IPS-20b (cell line): ENCODE measurements at regions not wholly inside any gene's neighbourhood (a gene's known extent, or its start where the extent isn't known, plus 50 kb on each side); places are given as distances from the start of the nearest gene placed in this dataset.
"Not testable (repeated sequence)": the region's sequence is repeated elsewhere in the genome, so short reads cannot be mapped to it uniquely, and the experiment has no call there.

Source experiments
- H3K27ac ChIP-seq: one replicate; pipeline ENCODE4 v1.5.1; 2013; ENCODE audit warnings: low read length
- H3K27me3 ChIP-seq: 2 replicates; pipeline ENCODE4 v1.6.1; 2013; ENCODE audit warnings: mild to moderate bottlenecking, low read length, inconsistent platforms; ENCODE audit not compliant: insufficient read depth
- H3K36me3 ChIP-seq: 2 replicates; pipeline ENCODE4 v1.6.1; 2013; ENCODE audit warnings: low read depth, mild to moderate bottlenecking, inconsistent platforms, low read length, moderate library complexity; ENCODE audit not compliant: insufficient read depth
- H3K4me1 ChIP-seq: 2 replicates; pipeline ENCODE4 v1.6.1; 2013; ENCODE audit warnings: mild to moderate bottlenecking, control low read depth, inconsistent platforms, low read length, moderate library complexity; ENCODE audit not compliant: insufficient read depth
- H3K4me3 ChIP-seq: 2 replicates; pipeline ENCODE4 v1.5.1; 2013; ENCODE audit warnings: mild to moderate bottlenecking, low read length, inconsistent platforms
- H3K9ac ChIP-seq: 2 replicates; pipeline ENCODE4 v1.6.1; 2013; ENCODE audit warnings: low read depth, mild to moderate bottlenecking, inconsistent platforms, low read length, moderate library complexity
- H3K9me3 ChIP-seq: 2 replicates; pipeline ENCODE4 v1.6.1; 2013; ENCODE audit warnings: mild to moderate bottlenecking, low read depth, low read length, inconsistent platforms; ENCODE audit not compliant: insufficient read depth

DNA sequence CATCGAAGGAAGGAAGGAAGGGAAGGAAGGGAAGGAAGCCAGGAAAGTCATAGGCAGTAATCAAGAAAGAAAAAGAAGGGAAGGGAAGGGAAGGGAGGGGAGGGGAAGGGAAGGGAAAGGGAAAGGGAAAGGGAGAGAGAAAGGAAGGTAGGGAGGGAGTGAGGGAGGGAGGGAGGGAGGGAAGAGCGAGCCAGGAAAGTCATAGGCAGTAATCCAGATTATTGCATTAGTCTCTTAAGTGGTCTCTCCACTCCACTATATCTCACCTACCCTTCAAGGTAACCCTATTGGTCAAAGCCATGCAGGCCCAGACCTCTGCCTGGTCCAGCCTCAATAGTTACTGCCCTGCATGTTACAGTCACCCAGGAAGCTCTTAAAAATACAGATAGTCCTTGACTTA lies 106.2 kb upstream of the RAP2B start:
- Histone ChIP-seq H3K27me3 (no peaks in the 10 kb centered on the region), H3K9me3 (no peaks in the 10 kb centered on the region), H3K4me3 (no peak overlapping the region), H3K36me3 (no peaks in the 10 kb centered on the region), H3K9ac (no peak overlapping the region), H3K27ac (no peak overlapping the region), H3K4me1 (no peaks in the 10 kb centered on the region)

DNA sequence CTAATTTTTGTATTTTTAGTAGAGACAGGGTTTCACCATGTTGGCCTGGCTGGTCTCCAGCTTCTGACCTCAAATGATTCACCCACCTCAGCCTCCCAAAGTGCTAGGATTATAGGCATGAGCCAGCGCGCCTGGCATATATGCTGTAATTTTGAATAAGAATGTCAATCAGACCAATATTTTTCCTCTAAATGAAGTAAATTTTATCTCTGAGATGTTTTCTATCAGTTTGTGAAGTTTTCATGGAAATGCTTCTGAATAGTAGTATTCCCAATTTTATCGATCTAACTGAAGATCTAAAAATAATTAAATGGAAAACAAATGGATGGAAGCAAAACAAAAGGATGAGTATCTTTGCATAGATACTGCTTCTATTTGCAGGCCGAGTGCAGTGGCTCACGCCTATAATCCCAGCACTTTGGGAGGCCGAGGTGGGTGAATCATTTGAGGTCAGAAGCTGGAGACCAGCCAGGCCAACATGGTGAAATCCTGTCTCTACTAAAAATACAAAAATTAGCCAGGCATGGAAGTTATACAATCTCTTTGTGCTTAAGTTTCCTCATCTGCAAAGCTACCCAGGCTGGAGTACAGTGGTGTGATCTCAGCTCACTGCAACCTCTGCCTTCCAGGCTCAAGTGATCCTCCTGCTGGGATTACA lies 103.9 kb upstream of the RAP2B start:
- H3K36me3 ChIP-seq, H3K4me1 ChIP-seq, H3K9me3 ChIP-seq, H3K27ac ChIP-seq, H3K9ac ChIP-seq, H3K4me3 ChIP-seq, H3K27me3 ChIP-seq: not testable (repeated sequence)

DNA sequence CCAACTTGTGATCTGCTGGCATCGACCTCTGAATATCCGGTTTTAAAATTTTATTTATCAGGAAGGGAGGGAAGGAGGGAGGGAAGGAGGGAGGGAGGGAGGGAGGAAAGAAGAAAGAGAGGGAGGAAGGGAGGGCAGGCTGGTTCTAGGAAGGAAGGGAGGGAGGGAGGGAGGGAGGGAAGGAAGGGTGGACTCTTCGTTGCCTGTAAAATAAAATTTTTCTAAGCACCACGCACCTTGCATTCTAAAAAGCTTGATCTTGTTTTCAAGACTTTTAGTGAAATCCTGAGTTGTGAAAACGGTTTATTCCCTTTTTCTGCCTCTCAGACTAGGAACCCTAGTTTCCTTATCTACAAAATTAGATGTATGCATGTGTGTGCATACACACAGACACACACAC lies 101.7 kb upstream of the RAP2B start:
- no peaks in the 10 kb centered on the region for H3K4me1 ChIP-seq
- H3K27me3 ChIP-seq, result no peaks in the 10 kb centered on the region
- no peaks in the 10 kb centered on the region for H3K36me3 ChIP-seq
- no peak overlapping the region for H3K4me3 ChIP-seq
- H3K9me3 ChIP-seq, result no peaks in the 10 kb centered on the region
- no peak overlapping the region for H3K9ac ChIP-seq
- no peak overlapping the region for H3K27ac ChIP-seq

DNA sequence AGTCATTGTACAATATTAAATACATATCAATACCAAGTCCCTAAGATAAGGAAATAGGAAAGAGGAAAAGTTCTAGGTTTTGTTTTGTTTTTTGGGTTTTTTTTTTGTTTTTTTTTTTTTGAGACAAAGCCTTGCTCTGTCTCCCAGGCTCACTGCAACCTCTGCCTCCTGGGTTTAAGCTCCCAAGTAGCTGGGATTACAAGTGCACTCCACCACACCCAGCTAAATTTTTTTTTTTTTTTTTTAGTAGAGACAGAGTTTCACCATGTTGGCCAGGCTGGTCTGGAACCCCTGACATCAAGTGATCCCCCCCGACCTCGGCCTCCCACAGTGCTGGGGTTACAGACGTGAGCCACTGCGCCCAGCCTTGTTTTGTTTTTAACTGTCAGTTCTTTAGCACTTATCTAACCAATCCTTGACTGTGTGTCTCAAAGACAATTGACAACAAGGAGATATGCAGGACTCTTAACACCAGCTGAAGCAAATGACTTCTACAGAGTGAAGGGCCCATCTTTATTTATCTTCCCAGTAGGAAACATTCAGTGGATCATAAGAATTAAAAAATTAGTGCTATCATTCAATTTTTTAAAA lies 100.0 kb upstream of the RAP2B start:
- Histone ChIP-seq H3K9me3 (no peaks in the 10 kb centered on the region), H3K27ac (no peak overlapping the region), H3K4me1 (no peaks in the 10 kb centered on the region), H3K36me3 (no peaks in the 10 kb centered on the region), H3K4me3 (no peak overlapping the region), H3K9ac (no peak overlapping the region), H3K27me3 (no peaks in the 10 kb centered on the region)

DNA sequence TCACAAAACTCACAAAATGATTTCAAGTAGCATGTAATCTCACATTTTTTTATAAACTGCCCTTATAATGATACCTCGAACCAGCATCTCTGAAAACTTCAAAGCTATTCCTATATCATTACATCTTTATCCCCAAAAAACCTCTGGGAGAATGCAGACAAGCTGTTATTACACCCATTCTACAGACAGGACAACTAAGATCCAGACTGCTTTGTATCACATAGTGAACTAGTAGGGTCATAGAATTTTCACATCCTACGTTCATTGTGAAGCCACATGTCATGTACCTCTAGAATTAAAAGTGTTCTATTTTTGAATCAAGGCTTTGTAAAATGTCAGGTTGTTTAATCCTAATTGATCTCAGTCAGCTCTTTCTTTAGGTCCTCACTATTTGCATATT lies 98.7 kb upstream of the RAP2B start:
- Histone ChIP-seq H3K4me3 (no peak overlapping the region), H3K9ac (no peak overlapping the region), H3K36me3 (no peaks in the 10 kb centered on the region), H3K4me1 (no peaks in the 10 kb centered on the region), H3K9me3 (no peaks in the 10 kb centered on the region), H3K27me3 (no peaks in the 10 kb centered on the region), H3K27ac (no peak overlapping the region)

DNA sequence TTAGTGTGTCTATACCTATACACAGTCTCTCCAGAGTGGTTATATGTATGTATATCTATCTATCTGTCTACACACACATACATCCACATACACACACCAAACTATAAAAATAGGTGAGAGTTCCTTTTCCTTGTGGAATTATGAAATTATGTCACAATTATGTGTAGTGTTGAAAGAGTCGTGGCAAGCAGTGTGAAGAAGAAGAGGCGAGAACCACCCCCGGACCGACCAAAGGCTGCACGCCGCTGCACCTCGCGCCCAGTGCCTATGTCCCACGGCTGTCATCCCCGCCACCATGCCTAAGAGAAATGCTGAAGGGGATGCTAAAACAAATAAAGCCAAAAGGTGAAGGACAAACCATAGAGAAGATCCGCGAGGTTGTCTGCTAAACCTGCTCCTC lies 95.0 kb upstream of the RAP2B start:
- Histone ChIP-seq H3K9me3 (no peaks in the 10 kb centered on the region), H3K36me3 (no peaks in the 10 kb centered on the region), H3K27me3 (no peaks in the 10 kb centered on the region), H3K4me1 (no peaks in the 10 kb centered on the region), H3K27ac (no peak overlapping the region), H3K9ac (no peak overlapping the region), H3K4me3 (no peak overlapping the region)

DNA sequence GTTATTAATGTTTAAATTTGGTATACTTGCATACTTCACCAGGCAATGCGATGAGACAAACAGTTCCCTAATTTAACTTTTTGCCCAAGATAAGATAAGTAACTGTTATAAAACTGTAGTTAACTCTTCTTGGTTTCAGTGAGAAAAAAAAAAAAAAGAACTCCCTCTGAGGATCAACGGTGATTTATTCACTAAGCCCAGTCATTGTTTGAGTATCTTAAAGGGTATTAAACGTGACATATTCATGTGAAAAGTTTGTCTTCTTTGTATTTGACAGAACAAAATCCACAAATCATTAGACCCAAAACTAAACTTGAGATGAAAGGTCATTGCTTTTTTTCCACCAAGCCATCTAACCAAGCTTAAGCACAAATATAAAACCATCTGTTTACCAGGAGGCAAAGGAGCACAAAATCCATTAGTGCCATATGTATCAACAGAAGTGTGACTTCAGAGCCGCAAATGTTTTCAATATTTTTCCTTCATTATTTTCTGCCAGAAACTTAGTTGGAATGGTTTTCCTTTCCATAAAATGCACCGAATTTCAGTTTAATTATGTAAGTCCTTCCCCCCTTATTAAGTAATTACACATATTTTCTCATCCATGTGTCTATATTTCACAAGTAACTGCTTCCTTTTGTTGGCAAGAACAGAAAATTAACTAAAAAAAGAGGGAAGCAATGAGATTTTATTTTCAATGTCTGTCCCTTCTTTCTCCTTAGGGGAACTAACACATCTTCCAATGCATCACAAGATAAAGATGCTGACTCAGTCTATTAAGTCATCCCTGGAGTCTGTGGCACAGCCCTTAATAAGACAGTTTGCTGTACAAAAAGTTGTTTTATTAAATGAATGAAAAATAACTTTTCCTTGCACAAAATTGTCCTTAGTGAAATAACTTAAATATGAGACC lies 92.2 kb upstream of the RAP2B start:
- Histone ChIP-seq H3K4me3 (no peak overlapping the region), H3K9ac (no peak overlapping the region), H3K4me1 (no peaks in the 10 kb centered on the region), H3K27me3 (no peaks in the 10 kb centered on the region), H3K27ac (no peak overlapping the region), H3K36me3 (no peaks in the 10 kb centered on the region), H3K9me3 (no peaks in the 10 kb centered on the region; the same call in 1 of the 2 replicates)

DNA sequence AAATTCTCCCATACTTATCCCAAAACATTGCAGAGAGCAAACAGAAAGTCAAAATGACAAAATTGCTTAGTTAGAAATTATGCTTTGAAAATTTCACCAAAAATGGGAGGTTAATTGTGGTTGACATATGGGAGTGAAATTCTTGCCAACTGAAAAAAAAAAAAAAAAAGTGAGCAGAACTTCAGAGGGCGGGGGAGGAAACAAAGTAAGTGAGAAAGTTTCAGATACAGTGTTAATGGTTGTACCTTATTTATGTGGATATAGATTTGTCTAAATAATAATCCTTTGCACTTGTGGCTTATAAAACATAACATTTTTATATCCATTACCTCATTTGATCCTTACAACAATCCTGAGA lies 91.5 kb upstream of the RAP2B start:
- H3K4me3 ChIP-seq, result no peak overlapping the region
- no peaks in the 10 kb centered on the region for H3K36me3 ChIP-seq
- H3K27ac ChIP-seq, result no peak overlapping the region
- no peaks in the 10 kb centered on the region; the same call in 1 of the 2 replicates for H3K9me3 ChIP-seq
- H3K9ac ChIP-seq, result no peak overlapping the region
- H3K4me1 ChIP-seq, result no peaks in the 10 kb centered on the region
- H3K27me3 ChIP-seq, result no peaks in the 10 kb centered on the region

DNA sequence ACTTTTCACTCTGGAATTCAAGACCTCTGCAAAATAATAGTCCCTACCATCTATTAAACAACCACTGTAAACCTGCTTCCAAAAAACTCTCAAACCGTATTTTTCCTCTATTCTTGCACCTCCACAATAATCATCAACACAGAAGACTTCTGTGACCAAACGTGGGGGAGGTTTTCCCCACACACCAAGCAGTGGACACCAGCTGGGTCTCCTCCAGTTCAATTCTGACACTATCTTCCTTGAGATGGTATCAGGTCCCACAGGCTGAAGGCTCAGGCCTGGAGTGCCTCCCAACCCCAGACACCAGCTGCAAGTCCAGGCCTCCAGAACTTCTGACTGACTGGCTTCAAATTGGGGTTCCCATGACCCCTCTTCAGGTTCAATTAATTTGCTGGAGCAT lies 89.6 kb upstream of the RAP2B start:
- no peaks in the 10 kb centered on the region for H3K36me3 ChIP-seq
- no peaks in the 10 kb centered on the region for H3K27me3 ChIP-seq
- H3K9ac ChIP-seq, result no peak overlapping the region
- no peaks in the 10 kb centered on the region for H3K4me1 ChIP-seq
- no peak overlapping the region for H3K4me3 ChIP-seq
- no peak overlapping the region for H3K27ac ChIP-seq
- no peaks in the 10 kb centered on the region; the same call in 1 of the 2 replicates for H3K9me3 ChIP-seq

DNA sequence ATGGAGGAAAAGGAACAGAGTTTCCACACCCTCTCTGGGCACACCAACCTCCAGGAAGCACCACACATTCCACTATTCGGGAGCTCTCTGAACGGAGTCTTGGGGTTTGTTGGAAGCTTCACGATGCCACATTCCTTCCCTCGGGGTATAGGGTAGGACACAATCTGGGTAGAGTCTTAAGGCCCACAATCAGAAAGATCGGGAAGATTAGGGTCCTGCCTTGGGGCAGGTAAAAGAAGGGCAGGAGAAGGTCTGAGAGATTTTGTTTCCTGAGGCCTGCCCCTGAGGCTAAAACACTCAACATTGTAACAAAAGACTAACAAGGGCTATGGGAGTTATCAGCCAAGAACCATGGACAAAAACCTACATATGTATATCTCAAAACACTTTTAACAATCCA lies 89.2 kb upstream of the RAP2B start:
- Histone ChIP-seq H3K27me3 (no peaks in the 10 kb centered on the region), H3K27ac (no peak overlapping the region), H3K9me3 (no peaks in the 10 kb centered on the region; the same call in 1 of the 2 replicates), H3K4me1 (no peaks in the 10 kb centered on the region), H3K9ac (no peak overlapping the region), H3K4me3 (no peak overlapping the region), H3K36me3 (no peaks in the 10 kb centered on the region)

DNA sequence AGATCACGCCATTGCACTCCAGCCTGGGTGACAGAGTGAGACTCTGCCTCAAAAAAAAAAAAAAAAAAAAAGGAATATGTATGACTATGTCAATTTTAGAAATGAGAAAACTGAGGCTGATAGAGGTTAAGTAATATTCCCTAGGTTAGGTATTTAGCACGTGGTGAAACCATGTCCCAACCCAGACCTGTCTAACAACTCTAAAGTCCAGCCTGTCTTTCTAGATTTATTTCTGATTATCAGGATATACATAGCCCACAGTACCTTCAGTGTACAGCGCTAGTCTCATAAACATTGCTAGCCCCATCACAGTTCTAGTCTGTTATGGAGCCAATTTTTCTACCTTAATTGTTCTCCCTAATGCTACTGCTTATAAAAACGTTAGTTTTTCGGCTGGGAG lies 88.4 kb upstream of the RAP2B start:
- Histone ChIP-seq H3K27ac (no peak overlapping the region), H3K4me1 (no peaks in the 10 kb centered on the region), H3K9me3 (no peaks in the 10 kb centered on the region; the same call in 1 of the 2 replicates), H3K4me3 (no peak overlapping the region), H3K27me3 (no peaks in the 10 kb centered on the region), H3K36me3 (no peaks in the 10 kb centered on the region), H3K9ac (no peak overlapping the region)

DNA sequence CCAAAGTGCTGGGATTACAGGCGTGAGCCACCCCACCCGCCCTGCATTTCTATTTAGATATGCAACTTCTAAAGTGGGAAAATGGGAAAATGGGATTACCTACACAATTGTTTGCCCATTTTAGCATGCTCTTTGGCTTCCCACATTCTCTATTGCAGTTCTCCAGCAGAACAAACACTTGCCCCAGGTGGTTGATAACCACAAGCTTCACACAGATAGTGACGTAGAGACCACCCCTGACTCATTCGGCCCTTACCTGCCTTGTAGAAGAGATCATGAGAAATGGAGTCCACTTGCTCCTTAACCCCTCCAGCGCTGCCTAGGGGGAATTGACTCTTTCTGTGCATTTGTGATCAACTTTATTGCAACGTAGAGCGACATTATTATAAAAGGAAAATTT lies 83.2 kb upstream of the RAP2B start:
- H3K9me3 ChIP-seq, result no peaks in the 10 kb centered on the region
- H3K36me3 ChIP-seq, result no peaks in the 10 kb centered on the region
- no peaks in the 10 kb centered on the region for H3K27me3 ChIP-seq
- H3K9ac ChIP-seq, result no peak overlapping the region
- H3K27ac ChIP-seq, result no peak overlapping the region
- no peak overlapping the region for H3K4me3 ChIP-seq
- no peaks in the 10 kb centered on the region for H3K4me1 ChIP-seq
